ENCODE measurements at regions not wholly inside any gene's neighbourhood (a gene's known extent, or its start where the extent isn't known, plus 50 kb on each side); places are given as distances from the start of the nearest gene placed in this dataset.

DNA sequence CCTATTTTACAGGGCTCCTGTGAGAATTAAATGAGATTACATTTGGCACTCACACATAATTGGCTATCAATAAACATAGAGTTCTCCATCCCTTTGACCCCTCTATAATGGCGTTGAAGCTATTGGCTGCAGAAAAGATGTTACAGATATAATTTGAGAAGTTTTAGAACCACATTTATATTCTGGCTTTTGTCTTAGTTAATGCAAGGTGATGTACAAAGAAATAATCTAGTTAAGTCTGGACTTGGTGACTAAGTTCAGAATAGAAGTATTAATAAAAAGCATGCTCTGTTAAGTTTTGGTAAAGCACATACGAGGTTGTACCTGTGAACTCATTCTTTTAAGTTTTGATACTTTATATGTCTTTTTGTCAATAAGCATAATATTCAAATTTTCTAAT, 187.1 kb upstream of the HMGA2 start:
- TF ChIP-seq, protein P1, sequence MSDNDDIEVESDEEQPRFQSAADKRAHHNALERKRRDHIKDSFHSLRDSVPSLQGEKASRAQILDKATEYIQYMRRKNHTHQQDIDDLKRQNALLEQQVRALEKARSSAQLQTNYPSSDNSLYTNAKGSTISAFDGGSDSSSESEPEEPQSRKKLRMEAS (IDR thresholded peaks at IDR 0.05): no peak
- no peak for TF ChIP-seq RAD21 (IDR thresholded peaks at IDR 0.05; ENCODE audit: low read depth)
- no peak for TF ChIP-seq EP300 (IDR thresholded peaks at IDR 0.05; ENCODE audit: borderline replicate concordance)
- no peak for TF ChIP-seq YY1 (IDR thresholded peaks at IDR 0.05; ENCODE audit: low read depth)
- TF ChIP-seq REST (IDR thresholded peaks at IDR 0.05; ENCODE audit: low read depth): no peak
- no peak for TF ChIP-seq TCF12 (IDR thresholded peaks at IDR 0.05; ENCODE audit: low read depth)
- no peak for TF ChIP-seq CEBPB (IDR thresholded peaks at IDR 0.05)
- no peak for TF ChIP-seq TAF1 (IDR thresholded peaks at IDR 0.05; ENCODE audit: low read depth)
- TF ChIP-seq, protein P2, sequence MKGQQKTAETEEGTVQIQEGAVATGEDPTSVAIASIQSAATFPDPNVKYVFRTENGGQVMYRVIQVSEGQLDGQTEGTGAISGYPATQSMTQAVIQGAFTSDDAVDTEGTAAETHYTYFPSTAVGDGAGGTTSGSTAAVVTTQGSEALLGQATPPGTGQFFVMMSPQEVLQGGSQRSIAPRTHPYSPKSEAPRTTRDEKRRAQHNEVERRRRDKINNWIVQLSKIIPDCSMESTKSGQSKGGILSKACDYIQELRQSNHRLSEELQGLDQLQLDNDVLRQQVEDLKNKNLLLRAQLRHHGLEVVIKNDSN (IDR thresholded peaks at IDR 0.05): no peak
- TF ChIP-seq NFIC (IDR thresholded peaks at IDR 0.05): no peak
- no peak for TF ChIP-seq CREB1 (IDR thresholded peaks at IDR 0.05; ENCODE audit: low read depth)
- TF ChIP-seq TEAD4 (IDR thresholded peaks at IDR 0.05): no peak
- no peak for TF ChIP-seq ZBTB7A (IDR thresholded peaks at IDR 0.05; ENCODE audit: low read depth)
- no peak for TF ChIP-seq EGR1 (IDR thresholded peaks at IDR 0.05)

Data from Ishikawa (cell line).